HCT116 (cell line): ENCODE measurements at regions not wholly inside any gene's neighbourhood (a gene's known extent, or its start where the extent isn't known, plus 50 kb on each side); places are given as distances from the start of the nearest gene placed in this dataset.

Source experiments
- ATAC-seq: fragments of 200-7000 bp; cut with Tn5 transposase; 2 replicates; pipeline ENCODE4 v1.9.1; 2020; ENCODE audit warnings: mild to moderate bottlenecking, moderate library complexity
- BruUV-seq: library from RNA; stranded (reverse); fragments of 400-500 nt; replicated peaks from 2 replicates; lab custom pipeline; 2021; lab: Mats Ljungman, UMichigan
- CTCF ChIA-PET: fragments of 300-600 bp; sonication (Branson Sonifier 250); formaldehyde crosslinking; loops from one replicate; lab custom pipeline; 2021; ENCODE audit warnings: antibody characterized with exemption; lab: Charles Lee
- POLR2A ChIA-PET: fragments of 300-600, 350-600 bp; sonication (Branson Sonifier 250); formaldehyde crosslinking; loops from one replicate; lab custom pipeline; 2021; ENCODE audit warnings: antibody characterized with exemption; lab: Charles Lee
- RAD21 ChIA-PET, 2 experiments: fragments of 300-600 bp; sonication (Branson Sonifier 250); formaldehyde crosslinking; loops; one replicate each; lab custom pipeline; 2023; ENCODE audit warnings: low total read pairs in 2 of 2; ENCODE audit not compliant: uncharacterized antibody in 2 of 2, unreplicated experiment in 2 of 2, low non-redundant PET in 1 of 2; lab: Charles Lee
- DNase-seq: peaks from one replicate; pipeline ENCODE4 v3.0.0-alpha.2; 2010; ENCODE audit warnings: low read depth, low spot score
- H2AFZ ChIP-seq: fragments of 200-600 bp; shearing (Covaris generic), sonication (generic); 2 replicates; pipeline ENCODE4 v1.6.1; 2017; ENCODE audit warnings: low read depth, mixed run types, mixed read lengths, antibody characterized with exemption, low read length; ENCODE audit not compliant: poor library complexity, severe bottlenecking
- H3K27ac ChIP-seq: 2 replicates; pipeline ENCODE4 v1.5.1; 2012; ENCODE audit warnings: low read depth, low read length
- H3K27me3 ChIP-seq: fragments of 200-600 bp; sonication (generic); 2 replicates; pipeline ENCODE4 v1.6.1; 2016; ENCODE audit warnings: mixed run types, low read length, mixed read lengths; ENCODE audit not compliant: insufficient read depth
- H3K36me3 ChIP-seq, 2 experiments: fragments of 200-500 bp in 1 of 2; fragments of 200-600 bp in 1 of 2; sonication (Bioruptor generic) in 1 of 2; sonication (generic) in 1 of 2; 2 replicates each; pipeline versions ENCODE4 v1.5.1 to v1.6.1; 2014 to 2016; ENCODE audit warnings: low read length in 2 of 2, inconsistent platforms in 1 of 2, mixed read lengths in 1 of 2, mixed run types in 1 of 2; ENCODE audit not compliant: insufficient read depth in 2 of 2, control insufficient read depth in 1 of 2
- H3K4me1 ChIP-seq, 2 experiments: fragments of 200-600 bp in 1 of 2; sonication (generic) in 1 of 2; 2 replicates each; pipeline versions ENCODE4 v1.5.1 to v1.6.1; 2012 to 2017; ENCODE audit warnings: low read length in 2 of 2, inconsistent platforms in 1 of 2, mild to moderate bottlenecking in 1 of 2, mixed read lengths in 1 of 2, mixed run types in 1 of 2, moderate library complexity in 1 of 2; ENCODE audit not compliant: insufficient read depth in 2 of 2, control insufficient read depth in 1 of 2
- H3K4me2 ChIP-seq: fragments of 200-600 bp; sonication (generic); 2 replicates; pipeline ENCODE4 v1.6.1; 2017; ENCODE audit warnings: mixed run types, low read length, mixed read lengths
- H3K4me3 ChIP-seq, 2 experiments: fragments of 200-600 bp in 1 of 2; sonication (generic) in 1 of 2; replicated peaks in 1 of 2; 2 replicates each; pipeline ENCODE4 v1.5.1; 2011 to 2016; ENCODE audit warnings: low read length in 2 of 2, control low read depth in 1 of 2, low read depth in 1 of 2, mild to moderate bottlenecking in 1 of 2, mixed read lengths in 1 of 2, mixed run types in 1 of 2
- H3K79me2 ChIP-seq: fragments of 200-600 bp; sonication (generic); 2 replicates; pipeline ENCODE4 v1.6.1; 2017; ENCODE audit warnings: mild to moderate bottlenecking, mixed run types, low read length, moderate library complexity, mixed read lengths; ENCODE audit not compliant: insufficient read depth
- H3K9ac ChIP-seq: fragments of 200-600 bp; sonication (generic); 2 replicates; pipeline ENCODE4 v1.6.1; 2016; ENCODE audit warnings: low read length, mixed read lengths
- H3K9me2 ChIP-seq: fragments of 200-600 bp; sonication (generic), shearing (Covaris generic); 2 replicates; pipeline ENCODE4 v1.6.1; 2017; ENCODE audit warnings: mixed run types, mild to moderate bottlenecking, moderate library complexity; ENCODE audit not compliant: insufficient read depth
- H3K9me3 ChIP-seq, 2 experiments: fragments of 200-500 bp in 1 of 2; fragments of 200-600 bp in 1 of 2; sonication (Bioruptor generic) in 1 of 2; sonication (generic) in 1 of 2; 2 replicates each; pipeline ENCODE4 v1.6.1; 2014 to 2017; ENCODE audit warnings: low read length in 2 of 2, mixed read lengths in 2 of 2, inconsistent platforms in 1 of 2, low read depth in 1 of 2, mild to moderate bottlenecking in 1 of 2, mixed run types in 1 of 2, moderate library complexity in 1 of 2; ENCODE audit not compliant: control insufficient read depth in 1 of 2, insufficient read depth in 1 of 2
- H4K20me1 ChIP-seq: fragments of 200-600 bp; sonication (generic), shearing (Covaris generic); 2 replicates; pipeline ENCODE4 v1.6.1; 2017; ENCODE audit warnings: mixed run types, mild to moderate bottlenecking, moderate library complexity; ENCODE audit not compliant: insufficient read depth
- ATF3 ChIP-seq: IDR thresholded peaks from 2 replicates; pipeline ENCODE4 v1.6.1; 2012
- CBX3 ChIP-seq: IDR thresholded peaks from 2 replicates; pipeline ENCODE4 v1.6.1; 2012; ENCODE audit warnings: low read depth
- CTCF ChIP-seq, 3 experiments: fragments of 200-600 bp in 1 of 3; sonication (generic) in 1 of 3; IDR thresholded peaks in 2 of 3; conservative IDR thresholded peaks in 1 of 3; 2 replicates each; pipeline ENCODE4 v1.5.1; 2012 to 2017; ENCODE audit warnings: low read depth in 2 of 3, low read length in 2 of 3, antibody characterized with exemption in 1 of 3, borderline replicate concordance in 1 of 3, control low read depth in 1 of 3, mild to moderate bottlenecking in 1 of 3, mixed read lengths in 1 of 3, mixed run types in 1 of 3, moderate library complexity in 1 of 3; ENCODE audit not compliant: insufficient read depth in 1 of 3
- EGR1 ChIP-seq: IDR thresholded peaks from 2 replicates; pipeline ENCODE4 v1.6.1; 2012; ENCODE audit warnings: low read depth
- FOSL1 ChIP-seq: IDR thresholded peaks from 2 replicates; pipeline ENCODE4 v1.6.1; 2012; ENCODE audit warnings: low read depth
- POLR2A ChIP-seq: IDR thresholded peaks from 2 replicates; pipeline ENCODE4 v1.7.0; 2011; ENCODE audit warnings: borderline replicate concordance; ENCODE audit not compliant: insufficient read depth, insufficient read length; ENCODE audit errors: extremely low read depth
- SRF ChIP-seq: IDR thresholded peaks from 2 replicates; pipeline ENCODE4 v1.6.1; 2012; ENCODE audit warnings: low read depth
- TCF7L2 ChIP-seq: IDR thresholded peaks from 2 replicates; pipeline ENCODE4 v1.7.0; 2011; ENCODE audit warnings: borderline replicate concordance, inconsistent platforms; ENCODE audit not compliant: insufficient read depth, insufficient read length; ENCODE audit errors: extremely low read depth
- intact Hi-C: fragments of 100-400 bp; cut with micrococcal nuclease; formaldehyde crosslinking; loops from 2 replicates; pipeline ENCODE4 v1.10.0; 2022

DNA sequence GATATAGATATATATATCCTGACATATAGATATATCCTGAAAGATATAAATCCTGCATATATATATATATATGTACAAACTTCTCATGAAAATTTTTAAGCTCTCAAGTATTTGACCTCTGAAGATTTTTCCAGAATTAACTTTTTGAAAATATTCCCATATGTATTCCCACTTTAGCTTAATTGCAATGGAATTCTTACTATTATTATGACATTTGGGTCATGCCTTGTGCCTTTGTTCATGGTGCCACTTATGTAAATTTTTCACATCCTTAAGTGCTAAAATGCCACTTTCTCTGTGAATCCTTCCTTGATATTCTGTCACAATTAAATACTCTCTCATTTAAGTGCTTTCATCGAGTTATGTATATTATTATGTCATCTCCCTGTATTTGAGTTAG lies 398.2 kb upstream of the SEL1L start (continued):
- TF ChIP-seq CTCF (IDR thresholded peaks at IDR 0.05 in 2 of 3, conservative IDR thresholded peaks at IDR 0.05 in 1 of 3; ENCODE audit: borderline replicate concordance in 1 of 3, insufficient read depth in 1 of 3, low read depth in 2 of 3, low read length in 2 of 3) = no peak
- no peak for TF ChIP-seq POLR2A
- no peak for TF ChIP-seq TCF7L2
- no peak for TF ChIP-seq CBX3
- TF ChIP-seq EGR1 = no peak

- Histone ChIP-seq H4K20me1 (no peaks in the 10 kb centered on the region), H3K4me3 (no peak overlapping the region), H3K27ac (no peak overlapping the region), H3K9me3 (peaks cover 12 to 37% of the 10 kb centered on the region in 2 experiments; a peak in 2 of 4 replicates), H3K36me3 (no peaks in the 10 kb centered on the region), H3K4me2 (no peak overlapping the region), H3K9me2 (no peaks in the 10 kb centered on the region), H2AFZ (no peak overlapping the region), H3K9ac (no peak overlapping the region), H3K79me2 (no peaks in the 10 kb centered on the region), H3K4me1 (no peaks in the 10 kb centered on the region), H3K27me3 (no peaks in the 10 kb centered on the region)
- ChIA-PET CTCF (no interaction called here), RAD21 (no interaction called here), POLR2A (no interaction called here)
- no peak for TF ChIP-seq FOSL1
- TF ChIP-seq SRF = no peak
- TF ChIP-seq ATF3 = no peak
- no peak for TF ChIP-seq CTCF (IDR thresholded peaks at IDR 0.05 in 2 of 3, conservative IDR thresholded peaks at IDR 0.05 in 1 of 3; ENCODE audit: borderline replicate concordance in 1 of 3, insufficient read depth in 1 of 3, low read depth in 2 of 3, low read length in 2 of 3)
- BruUV-seq = no TSS peak
- DNase-seq = no peak
- intact Hi-C loops = no loop called here
- no peak for ATAC-seq
Observed at GRCh38 chr14:81936348-81936747, 402.7 kb upstream of the SEL1L start.
